A673 (cell line): ENCODE measurements at regions not wholly inside any gene's neighbourhood (a gene's known extent, or its start where the extent isn't known, plus 50 kb on each side); places are given as distances from the start of the nearest gene placed in this dataset.

ENCODE experiments used
- BruUV-seq: library from RNA; stranded (reverse); fragments of 400-500 nt; replicated peaks from 2 replicates; lab custom pipeline; 2021; lab: Mats Ljungman, UMichigan
- CTCF ChIA-PET: fragments of 300-600 bp; sonication (Branson Sonifier 250); formaldehyde crosslinking; loops from one replicate; lab custom pipeline; 2022; ENCODE audit warnings: antibody characterized with exemption; lab: Charles Lee
- POLR2A ChIA-PET: fragments of 300-600 bp; sonication (Branson Sonifier 250); formaldehyde crosslinking; loops from one replicate; lab custom pipeline; 2022; ENCODE audit warnings: antibody characterized with exemption; ENCODE audit not compliant: low non-redundant PET; lab: Charles Lee
- DNase-seq: peaks from one replicate; pipeline ENCODE4 v3.0.0-alpha.2; 2015; ENCODE audit warnings: low spot score
- H3K27ac ChIP-seq: fragments of 200-600 bp; sonication (generic); 2 replicates; pipeline ENCODE4 v1.5.1; 2016; ENCODE audit warnings: mixed run types, low read depth, mild to moderate bottlenecking, mixed read lengths, antibody characterized with exemption, low read length; ENCODE audit not compliant: poor library complexity, severe bottlenecking
- H3K27me3 ChIP-seq: fragments of 200-600 bp; sonication (generic); replicated peaks from 2 replicates; pipeline ENCODE4 v1.6.1; 2017; ENCODE audit warnings: mixed run types, low read depth, mild to moderate bottlenecking, mixed read lengths, antibody characterized with exemption, low read length; ENCODE audit not compliant: insufficient read depth, poor library complexity
- H3K36me3 ChIP-seq: fragments of 200-600 bp; sonication (generic); 2 replicates; pipeline ENCODE4 v1.6.1; 2016; ENCODE audit warnings: mixed run types, mild to moderate bottlenecking, mixed read lengths, antibody characterized with exemption, low read length; ENCODE audit not compliant: insufficient read depth, poor library complexity, severe bottlenecking
- H3K4me1 ChIP-seq: fragments of 200-600 bp; sonication (generic); 2 replicates; pipeline ENCODE4 v1.6.1; 2017; ENCODE audit warnings: mixed run types, mild to moderate bottlenecking, mixed read lengths, antibody characterized with exemption, low read length; ENCODE audit not compliant: insufficient read depth, poor library complexity, severe bottlenecking
- H3K4me3 ChIP-seq: fragments of 200-600 bp; sonication (generic); 2 replicates; pipeline ENCODE4 v1.5.1; 2016; ENCODE audit warnings: low read depth, mixed run types, mild to moderate bottlenecking, mixed read lengths, low read length; ENCODE audit not compliant: poor library complexity, severe bottlenecking
- H3K9me3 ChIP-seq: fragments of 200-600 bp; sonication (generic); 2 replicates; pipeline ENCODE4 v1.6.1; 2016; ENCODE audit warnings: mixed run types, low read depth, mild to moderate bottlenecking, mixed read lengths, antibody characterized with exemption, low read length; ENCODE audit not compliant: poor library complexity, severe bottlenecking
- CTCF ChIP-seq: fragments of 300-800, 200-600 bp; sonication (generic); conservative IDR thresholded peaks from 2 replicates; pipeline ENCODE4 v1.5.1; 2017; ENCODE audit warnings: low read depth, mild to moderate bottlenecking, antibody characterized with exemption, low read length, moderate library complexity, mixed read lengths
- EZH2 ChIP-seq: fragments of 200-600 bp; sonication (generic); IDR thresholded peaks from 2 replicates; pipeline ENCODE4 v1.6.1; 2017; ENCODE audit warnings: borderline replicate concordance, low read depth, mild to moderate bottlenecking, mixed read lengths, antibody characterized with exemption, low read length; ENCODE audit not compliant: poor library complexity, severe bottlenecking
- intact Hi-C: fragments of 100-400 bp; cut with micrococcal nuclease; formaldehyde crosslinking; loops from one replicate; pipeline ENCODE4 v1.10.0; 2022; ENCODE audit not compliant: unreplicated experiment

- POLR2A ChIA-PET: interaction anchor here (0.5 kb wide), 1 partner anchor 56 kb away, joined by 3 read pairs; no protein-coding TSS in a partner anchor
- no peak overlapping the region for H3K27ac ChIP-seq
- CTCF ChIA-PET: interaction anchor here (0.6 to 1.3 kb wide), 5 partner anchors 40 to 1070 kb away, joined by 3 to 16 read pairs (median 5); no protein-coding TSS in a partner anchor
- H3K4me1 ChIP-seq: no peaks in the 10 kb centered on the region
- DNase-seq: peak; percentile 82
- intact Hi-C loops: loop anchor here (1.0 to 10.0 kb wide), 5 partner anchors 422 to 1072 kb away; no protein-coding TSS in a partner anchor
- peaks cover 34% of the 10 kb centered on the region for H3K27me3 ChIP-seq
- no peaks in the 10 kb centered on the region for H3K36me3 ChIP-seq
- H3K9me3 ChIP-seq: no peaks in the 10 kb centered on the region
- peak overlapping the region; percentile 27 for H3K4me3 ChIP-seq
- no TSS peak for BruUV-seq
- TF ChIP-seq EZH2 (no peak), CTCF (peak; percentile 74)
Observed at GRCh38 chr7:32204361-32205018, 134.3 kb upstream of the PDE1C start.

- no TSS peak for BruUV-seq
- Histone ChIP-seq H3K36me3 (no peaks in the 10 kb centered on the region), H3K4me1 (no peaks in the 10 kb centered on the region), H3K9me3 (no peaks in the 10 kb centered on the region), H3K4me3 (no peak overlapping the region), H3K27me3 (peaks cover 8% of the 10 kb centered on the region), H3K27ac (no peak overlapping the region)
- POLR2A ChIA-PET: no interaction called here
- no peak for DNase-seq
- intact Hi-C loops: loop anchor here (5.0 to 10.0 kb wide), 2 partner anchors 546 to 1068 kb away; no protein-coding TSS in a partner anchor
- CTCF ChIA-PET: no interaction called here
- TF ChIP-seq EZH2 (no peak), CTCF (no peak)
Observed at GRCh38 chr7:32200646-32201045, 130.4 kb upstream of the PDE1C start.

GRCh38 chr7:32194537-32194936 lies 124.3 kb upstream of the PDE1C start:
- intact Hi-C loops: no loop called here
- H3K4me1 ChIP-seq: no peaks in the 10 kb centered on the region
- no peak overlapping the region for H3K4me3 ChIP-seq
- peaks cover 2% of the 10 kb centered on the region for H3K27me3 ChIP-seq
- peaks cover 8% of the 10 kb centered on the region for H3K9me3 ChIP-seq
- no peak for DNase-seq
- ChIA-PET POLR2A (no interaction called here), CTCF (no interaction called here)
- H3K36me3 ChIP-seq: no peaks in the 10 kb centered on the region
- no TSS peak for BruUV-seq
- no peak overlapping the region for H3K27ac ChIP-seq
- TF ChIP-seq EZH2 (no peak), CTCF (no peak)
